GM23248 (cell line): ENCODE measurements at regions not wholly inside any gene's neighbourhood (a gene's known extent, or its start where the extent isn't known, plus 50 kb on each side); places are given as distances from the start of the nearest gene placed in this dataset.

Source experiments
- DNase-seq: peaks from one replicate; pipeline ENCODE4 v3.0.0-alpha.2; 2015
- H2AFZ ChIP-seq: fragments of 200-600 bp; sonication (generic); 2 replicates; pipeline ENCODE4 v1.6.1; 2016; ENCODE audit warnings: antibody characterized with exemption
- H3F3A ChIP-seq: fragments of 200-600 bp; sonication (generic); 2 replicates; pipeline ENCODE4 v1.6.1; 2016; ENCODE audit warnings: mild to moderate bottlenecking, antibody characterized with exemption, mixed run types; ENCODE audit not compliant: insufficient read depth
- H3K27ac ChIP-seq: fragments of 200-600 bp; sonication (generic); 2 replicates; pipeline ENCODE4 v1.5.1; 2016; ENCODE audit warnings: mild to moderate bottlenecking
- H3K27me3 ChIP-seq: fragments of 200-600 bp; sonication (generic); replicated peaks from 2 replicates; pipeline ENCODE4 v1.6.1; 2016; ENCODE audit warnings: mild to moderate bottlenecking; ENCODE audit not compliant: insufficient read depth
- H3K36me3 ChIP-seq: fragments of 200-600 bp; sonication (generic); 2 replicates; pipeline ENCODE4 v1.6.1; 2016; ENCODE audit warnings: low read depth, mild to moderate bottlenecking
- H3K4me1 ChIP-seq: fragments of 200-600 bp; sonication (generic); 2 replicates; pipeline ENCODE4 v1.6.1; 2016; ENCODE audit warnings: mild to moderate bottlenecking; ENCODE audit not compliant: insufficient read depth
- H3K4me2 ChIP-seq: fragments of 200-600 bp; sonication (generic); one replicate; pipeline ENCODE4 v1.6.1; 2016; ENCODE audit warnings: mild to moderate bottlenecking; ENCODE audit not compliant: unreplicated experiment
- H3K4me3 ChIP-seq: fragments of 200-600 bp; sonication (generic); 2 replicates; pipeline ENCODE4 v1.5.1; 2016; ENCODE audit warnings: mild to moderate bottlenecking
- H3K79me2 ChIP-seq: fragments of 200-600 bp; sonication (generic); 2 replicates; pipeline ENCODE4 v1.6.1; 2016; ENCODE audit warnings: mild to moderate bottlenecking; ENCODE audit not compliant: insufficient read depth
- H3K9ac ChIP-seq: fragments of 200-600 bp; sonication (generic); 2 replicates; pipeline ENCODE4 v1.6.1; 2016; ENCODE audit warnings: mild to moderate bottlenecking
- H3K9me2 ChIP-seq: fragments of 200-600 bp; sonication (generic); 2 replicates; pipeline ENCODE4 v1.6.1; 2016; ENCODE audit warnings: mixed run types, mild to moderate bottlenecking, moderate library complexity; ENCODE audit not compliant: insufficient read depth
- H3K9me3 ChIP-seq: fragments of 200-600 bp; sonication (generic); one replicate; pipeline ENCODE4 v1.6.1; 2017; ENCODE audit warnings: low read depth
- H4K20me1 ChIP-seq: fragments of 200-600 bp; sonication (generic); 2 replicates; pipeline ENCODE4 v1.6.0; 2016; ENCODE audit not compliant: insufficient read depth
- EZH2 ChIP-seq: fragments of 200-600 bp; sonication (generic); IDR thresholded peaks from 2 replicates; pipeline ENCODE4 v1.6.1; 2018; ENCODE audit warnings: antibody characterized with exemption, mild to moderate bottlenecking; ENCODE audit not compliant: insufficient read depth, poor library complexity, severe bottlenecking
- EZH2phosphoT487 ChIP-seq: fragments of 200-600 bp; sonication (generic); IDR thresholded peaks from 2 replicates; pipeline ENCODE4 v1.6.1; 2018; ENCODE audit warnings: antibody characterized with exemption, moderate library complexity, mild to moderate bottlenecking, low read depth; ENCODE audit not compliant: insufficient read depth
- WGBS, 2 experiments: methylation state at CpG; one replicate each; pipeline ENCODE4 v1.1.6; 2015 to 2017; ENCODE audit warnings: low lambda C conversion rate in 2 of 2, low coverage in 1 of 2; ENCODE audit errors: missing lambda C conversion rate in 2 of 2; 5-methylcytosine and 5-hydroxymethylcytosine counted together
- in situ Hi-C: fragments of 300-500 bp; cut with MboI; formaldehyde crosslinking; loops from 2 replicates; pipeline ENCODE4 v1.15.0; 2020

- H3K36me3 ChIP-seq, result no peaks in the 10 kb centered on the region
- no peak overlapping the region for H3K4me2 ChIP-seq
- no peaks in the 10 kb centered on the region for H3K27me3 ChIP-seq
- TF ChIP-seq EZH2 (no peak), EZH2phosphoT487 (no peak)
- H4K20me1 ChIP-seq, result no peaks in the 10 kb centered on the region
- H3K27ac ChIP-seq, result no peak overlapping the region
- in situ Hi-C loops, result no loop called here
- H3F3A ChIP-seq, result no peaks in the 10 kb centered on the region
- H3K9me2 ChIP-seq, result no peaks in the 10 kb centered on the region
- H3K79me2 ChIP-seq, result no peaks in the 10 kb centered on the region
- H3K9ac ChIP-seq, result no peak overlapping the region
- WGBS, 2 experiments, result 62 to 63% methylated on average over 5 of the region's 5 CpGs
- H3K4me3 ChIP-seq, result no peak overlapping the region
- H3K9me3 ChIP-seq, result no peaks in the 10 kb centered on the region
- no peak overlapping the region for H2AFZ ChIP-seq
- no peak for DNase-seq
- no peaks in the 10 kb centered on the region for H3K4me1 ChIP-seq
These were observed 700.4 kb upstream of the KCND2 start for GRCh38 chr7:119572541-119572940.

- no peak for DNase-seq
- Histone ChIP-seq H4K20me1 (no peaks in the 10 kb centered on the region), H2AFZ (no peak overlapping the region), H3K4me2 (no peak overlapping the region), H3K9ac (no peak overlapping the region), H3K9me2 (no peaks in the 10 kb centered on the region), H3K4me3 (no peak overlapping the region), H3K27me3 (no peaks in the 10 kb centered on the region), H3K27ac (no peak overlapping the region), H3F3A (no peaks in the 10 kb centered on the region), H3K9me3 (no peaks in the 10 kb centered on the region), H3K36me3 (no peaks in the 10 kb centered on the region), H3K4me1 (no peaks in the 10 kb centered on the region), H3K79me2 (no peaks in the 10 kb centered on the region)
- 23 to 33% methylated on average over 2 of the region's 2 CpGs for WGBS, 2 experiments
- in situ Hi-C loops, result no loop called here
- TF ChIP-seq EZH2, result no peak
- TF ChIP-seq EZH2phosphoT487, result no peak
These were observed 694.9 kb upstream of the KCND2 start for GRCh38 chr7:119578116-119578515.

- Histone ChIP-seq H3K79me2 (no peaks in the 10 kb centered on the region), H3F3A (no peaks in the 10 kb centered on the region), H3K4me3 (no peak overlapping the region), H4K20me1 (no peaks in the 10 kb centered on the region), H3K36me3 (no peaks in the 10 kb centered on the region), H3K9ac (no peak overlapping the region), H3K9me3 (no peaks in the 10 kb centered on the region), H3K4me2 (no peak overlapping the region), H3K27me3 (no peaks in the 10 kb centered on the region), H3K27ac (no peak overlapping the region), H3K9me2 (no peaks in the 10 kb centered on the region), H2AFZ (no peak overlapping the region), H3K4me1 (no peaks in the 10 kb centered on the region)
- no peak for DNase-seq
- in situ Hi-C loops, result no loop called here
- whole genome bisulfite sequencing, 2 experiments, result 11% methylated on average over 4 of the region's 4 CpGs
- TF ChIP-seq EZH2, result no peak
- TF ChIP-seq EZH2phosphoT487, result no peak
These were observed 678.0 kb upstream of the KCND2 start for GRCh38 chr7:119594956-119595355.

- Histone ChIP-seq H3K4me3 (no peak overlapping the region), H3K9me2 (no peaks in the 10 kb centered on the region), H3K9me3 (no peaks in the 10 kb centered on the region), H3F3A (no peaks in the 10 kb centered on the region), H4K20me1 (no peaks in the 10 kb centered on the region), H2AFZ (no peak overlapping the region), H3K4me1 (no peaks in the 10 kb centered on the region), H3K27ac (no peak overlapping the region), H3K79me2 (no peaks in the 10 kb centered on the region), H3K36me3 (no peaks in the 10 kb centered on the region), H3K9ac (no peak overlapping the region), H3K4me2 (no peak overlapping the region), H3K27me3 (no peaks in the 10 kb centered on the region)
- in situ Hi-C loops, result no loop called here
- 22% methylated on average over 1 of the region's 1 CpG for WGBS, 2 experiments
- TF ChIP-seq EZH2phosphoT487 (no peak), EZH2 (no peak)
- no peak for DNase-seq
These were observed 676.3 kb upstream of the KCND2 start for GRCh38 chr7:119596651-119597050.

GRCh38 chr7:119606297-119606696 is 666.7 kb upstream of the KCND2 start:
- Histone ChIP-seq H3K4me3 (no peak overlapping the region), H3K79me2 (no peaks in the 10 kb centered on the region), H3K9me2 (no peaks in the 10 kb centered on the region), H3K27me3 (no peaks in the 10 kb centered on the region), H3K36me3 (no peaks in the 10 kb centered on the region), H3K9ac (no peak overlapping the region), H3F3A (no peaks in the 10 kb centered on the region), H3K9me3 (no peaks in the 10 kb centered on the region), H2AFZ (no peak overlapping the region), H3K4me2 (no peak overlapping the region), H3K4me1 (no peaks in the 10 kb centered on the region), H3K27ac (no peak overlapping the region), H4K20me1 (no peaks in the 10 kb centered on the region)
- TF ChIP-seq EZH2 (no peak), EZH2phosphoT487 (no peak)
- in situ Hi-C loops, result no loop called here
- 52 to 60% methylated on average over 1 of the region's 1 CpG for WGBS, 2 experiments
- no peak for DNase-seq
